Esophagus squamous epithelium (tissue), 5 donors: ENCODE measurements at regions not wholly inside any gene's neighbourhood (a gene's known extent, or its start where the extent isn't known, plus 50 kb on each side); places are given as distances from the start of the nearest gene placed in this dataset.

Source experiments
- DNase-seq: peaks from one replicate; lab custom pipeline; 2025; lab: John Stamatoyannopoulos, UW
- H3K27ac ChIP-seq, 4 donors: fragments of 200-600 bp; sonication (generic); one replicate each; pipeline ENCODE4 v1.5.1; 2016 to 2019; ENCODE audit warnings: mild to moderate bottlenecking in 1 of 4
- H3K27me3 ChIP-seq, 4 donors: fragments of 200-600 bp; sonication (generic); 1 replicate in 3 of 4; 2 replicates in 1 of 4; pipeline versions ENCODE4 v1.5.1 to v1.6.0; 2017 to 2021; ENCODE audit warnings: antibody characterized with exemption in 1 of 4
- H3K36me3 ChIP-seq, 3 donors: fragments of 200-600 bp; sonication (generic); one replicate each; pipeline ENCODE4 v1.5.1; 2016 to 2019
- H3K4me1 ChIP-seq, 3 donors: fragments of 200-600 bp; sonication (generic); one replicate each; pipeline ENCODE4 v1.5.1; 2017 to 2019
- H3K4me3 ChIP-seq, 4 donors: fragments of 200-600 bp; sonication (generic); 1 replicate in 3 of 4; 2 replicates in 1 of 4; pipeline ENCODE4 v1.5.1; 2016 to 2019; ENCODE audit warnings: mild to moderate bottlenecking in 2 of 4, moderate library complexity in 1 of 4
- H3K9me3 ChIP-seq, 3 donors: fragments of 200-600 bp; sonication (generic); one replicate each; pipeline ENCODE4 v1.5.1; 2016 to 2019
- POLR2A ChIP-seq, 4 donors: fragments of 450-650 bp; IDR thresholded peaks; one replicate each; pipeline ENCODE4 v1.6.1; 2017; ENCODE audit warnings: antibody characterized with exemption in 4 of 4, mild to moderate bottlenecking in 4 of 4, moderate library complexity in 3 of 4
- WGBS, 2 donors: methylation state at CpG; one replicate each; pipeline ENCODE4 v1.1.5; 2018; 5-methylcytosine and 5-hydroxymethylcytosine counted together
- intact Hi-C: fragments of 100-400 bp; cut with DNase I; formaldehyde crosslinking; loops from one replicate; pipeline ENCODE4 v1.15.0; 2022
- TF ChIP-seq, protein P1 (sequence below), 6 experiments: fragments of 450-650 bp in 4 of 6; fragments of 200-600 bp in 2 of 6; sonication (generic) in 2 of 6; IDR thresholded peaks; one replicate each; pipeline ENCODE4 v1.5.1; 2016 to 2019; ENCODE audit warnings: antibody characterized with exemption in 6 of 6, mild to moderate bottlenecking in 4 of 6, moderate library complexity in 4 of 6
- donor health status: DM: yes; HTN: yes; CAD: no.

DNA sequence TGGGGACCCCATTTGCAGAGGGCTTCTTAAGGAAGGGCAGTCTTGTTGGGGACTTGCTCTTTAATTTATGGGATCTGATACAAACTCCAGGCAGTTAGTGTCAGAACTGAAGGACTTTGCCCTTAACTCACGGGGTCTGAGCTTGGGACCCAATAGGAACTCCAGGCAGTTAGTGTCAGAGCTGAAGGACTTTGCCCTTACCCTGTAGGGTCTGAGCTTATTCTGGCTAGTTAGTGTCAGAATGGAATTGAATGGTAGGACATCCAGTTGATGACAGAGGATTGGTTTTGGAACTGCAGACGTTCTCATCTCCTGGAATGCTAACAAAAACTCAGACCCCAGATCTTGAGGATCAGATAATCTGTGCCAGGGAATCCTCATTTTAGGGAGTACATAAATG is 256.9 kb upstream of the COPS8 start:
- no peak for DNase-seq
- Histone ChIP-seq H3K36me3 (no peaks in the 10 kb centered on the region), H3K27ac (peak overlapping the region in 2 of 4 donors; percentile 33 to 61), H3K9me3 (no peaks in the 10 kb centered on the region), H3K27me3 (no peaks in the 10 kb centered on the region), H3K4me1 (peaks cover 0 to 68% (median 8%) of the 10 kb centered on the region in 3 donors), H3K4me3 (no peak overlapping the region)
- intact Hi-C loops, result no loop called here
- WGBS, 2 donors, result 81 to 90% methylated on average over 2 of the region's 2 CpGs
- TF ChIP-seq, protein P1, sequence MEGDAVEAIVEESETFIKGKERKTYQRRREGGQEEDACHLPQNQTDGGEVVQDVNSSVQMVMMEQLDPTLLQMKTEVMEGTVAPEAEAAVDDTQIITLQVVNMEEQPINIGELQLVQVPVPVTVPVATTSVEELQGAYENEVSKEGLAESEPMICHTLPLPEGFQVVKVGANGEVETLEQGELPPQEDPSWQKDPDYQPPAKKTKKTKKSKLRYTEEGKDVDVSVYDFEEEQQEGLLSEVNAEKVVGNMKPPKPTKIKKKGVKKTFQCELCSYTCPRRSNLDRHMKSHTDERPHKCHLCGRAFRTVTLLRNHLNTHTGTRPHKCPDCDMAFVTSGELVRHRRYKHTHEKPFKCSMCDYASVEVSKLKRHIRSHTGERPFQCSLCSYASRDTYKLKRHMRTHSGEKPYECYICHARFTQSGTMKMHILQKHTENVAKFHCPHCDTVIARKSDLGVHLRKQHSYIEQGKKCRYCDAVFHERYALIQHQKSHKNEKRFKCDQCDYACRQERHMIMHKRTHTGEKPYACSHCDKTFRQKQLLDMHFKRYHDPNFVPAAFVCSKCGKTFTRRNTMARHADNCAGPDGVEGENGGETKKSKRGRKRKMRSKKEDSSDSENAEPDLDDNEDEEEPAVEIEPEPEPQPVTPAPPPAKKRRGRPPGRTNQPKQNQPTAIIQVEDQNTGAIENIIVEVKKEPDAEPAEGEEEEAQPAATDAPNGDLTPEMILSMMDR (IDR thresholded peaks at IDR 0.05), result no peak
- no peak for TF ChIP-seq POLR2A (IDR thresholded peaks at IDR 0.05)

DNA sequence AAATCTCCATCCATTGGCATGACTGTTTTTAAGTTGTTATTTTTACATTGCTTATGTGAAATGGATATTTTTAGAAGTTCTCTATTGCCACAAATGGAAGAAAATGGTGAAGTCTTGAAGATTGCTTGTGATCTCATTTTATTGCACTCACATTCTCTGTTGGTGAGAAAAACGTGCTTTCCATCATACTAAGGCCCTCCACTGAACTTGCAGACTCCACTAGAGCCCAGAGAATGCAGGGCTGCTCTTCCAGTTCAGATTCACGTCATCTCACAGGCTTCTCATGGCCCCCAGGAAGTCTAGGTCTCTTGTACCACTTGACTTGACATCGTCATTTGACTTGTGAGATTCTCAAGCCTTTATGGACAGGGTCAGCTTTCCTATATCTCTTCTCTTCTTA is 254.8 kb upstream of the COPS8 start:
- H3K27me3 ChIP-seq, result no peaks in the 10 kb centered on the region
- H3K27ac ChIP-seq, result peak overlapping the region in 3 of 4 donors; percentile 7 to 54 (median 18)
- WGBS, 2 donors, result 59 to 87% methylated on average over 3 of the region's 3 CpGs
- no peaks in the 10 kb centered on the region for H3K36me3 ChIP-seq
- H3K4me1 ChIP-seq, result peaks cover 0 to 48% (median 5%) of the 10 kb centered on the region in 3 donors
- no peak for DNase-seq
- H3K4me3 ChIP-seq, result no peak overlapping the region
- TF ChIP-seq, protein P1 (IDR thresholded peaks at IDR 0.05), result no peak
- no peak for TF ChIP-seq POLR2A (IDR thresholded peaks at IDR 0.05)
- intact Hi-C loops, result no loop called here
- no peaks in the 10 kb centered on the region for H3K9me3 ChIP-seq

DNA sequence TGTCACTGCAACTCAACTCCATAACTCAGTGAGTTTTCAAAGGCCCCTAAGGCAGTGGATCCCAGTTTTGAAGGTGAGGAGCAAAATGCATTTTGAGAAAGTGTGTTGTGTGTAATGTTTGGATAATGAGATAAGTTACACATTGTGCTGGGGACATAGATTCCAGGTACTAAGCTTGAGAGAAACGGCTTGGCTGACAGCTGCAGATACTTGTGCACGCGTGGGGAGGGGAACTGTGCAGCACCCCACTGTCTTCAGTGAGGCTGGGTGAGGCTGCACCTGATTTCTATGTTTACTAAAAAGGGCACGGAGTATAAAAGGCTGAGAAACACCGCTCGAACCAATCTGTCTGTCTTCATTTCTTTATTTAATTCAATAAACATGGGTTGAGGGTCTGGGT is 254.0 kb upstream of the COPS8 start:
- Histone ChIP-seq H3K9me3 (no peaks in the 10 kb centered on the region), H3K27me3 (no peaks in the 10 kb centered on the region), H3K27ac (peak overlapping the region in 3 of 4 donors; percentile 7 to 54 (median 18)), H3K36me3 (no peaks in the 10 kb centered on the region), H3K4me3 (no peak overlapping the region), H3K4me1 (peaks cover 0 to 40% (median 5%) of the 10 kb centered on the region in 3 donors)
- 92 to 96% methylated on average over 6 of the region's 6 CpGs for WGBS, 2 donors
- intact Hi-C loops, result no loop called here
- no peak for DNase-seq
- no peak for TF ChIP-seq POLR2A (IDR thresholded peaks at IDR 0.05)
- TF ChIP-seq, protein P1 (IDR thresholded peaks at IDR 0.05), result no peak

DNA sequence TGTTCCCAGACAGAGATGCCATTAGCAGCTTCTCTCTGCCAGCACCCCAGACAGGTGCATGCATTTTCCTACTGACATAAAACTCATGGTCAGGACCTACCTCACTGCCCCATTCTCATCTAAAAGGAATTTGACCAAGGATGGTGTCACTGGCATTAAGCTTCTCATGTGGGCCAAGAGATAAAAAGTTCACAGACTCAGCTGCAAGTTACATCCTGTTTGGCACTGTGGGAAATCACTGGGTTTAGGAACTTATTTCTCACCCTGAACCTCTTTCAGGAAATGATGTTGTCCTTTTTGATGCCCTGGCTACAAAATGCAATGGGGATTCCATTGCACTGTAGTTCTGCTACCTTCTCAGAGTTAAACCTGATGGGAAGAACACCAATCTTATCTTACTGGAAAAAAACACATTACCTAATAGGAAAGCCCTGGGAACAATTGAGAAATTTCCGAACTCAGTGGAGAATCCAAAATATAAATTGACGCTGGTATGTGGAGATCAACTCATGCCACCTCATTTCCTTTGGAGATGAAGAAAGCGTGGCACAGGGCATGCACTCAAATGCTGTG is 252.1 kb upstream of the COPS8 start:
- Histone ChIP-seq H3K36me3 (no peaks in the 10 kb centered on the region), H3K9me3 (no peaks in the 10 kb centered on the region), H3K4me1 (peaks cover 0 to 21% (median 5%) of the 10 kb centered on the region in 3 donors), H3K4me3 (no peak overlapping the region), H3K27ac (peak overlapping the region; percentile 28 to 67 (median 38)), H3K27me3 (no peaks in the 10 kb centered on the region)
- DNase-seq, result no peak
- intact Hi-C loops, result no loop called here
- TF ChIP-seq POLR2A (IDR thresholded peaks at IDR 0.05), result no peak
- TF ChIP-seq, protein P1 (IDR thresholded peaks at IDR 0.05), result no peak
- WGBS, 2 donors, result 74 to 78% methylated on average over 3 of the region's 3 CpGs

DNA sequence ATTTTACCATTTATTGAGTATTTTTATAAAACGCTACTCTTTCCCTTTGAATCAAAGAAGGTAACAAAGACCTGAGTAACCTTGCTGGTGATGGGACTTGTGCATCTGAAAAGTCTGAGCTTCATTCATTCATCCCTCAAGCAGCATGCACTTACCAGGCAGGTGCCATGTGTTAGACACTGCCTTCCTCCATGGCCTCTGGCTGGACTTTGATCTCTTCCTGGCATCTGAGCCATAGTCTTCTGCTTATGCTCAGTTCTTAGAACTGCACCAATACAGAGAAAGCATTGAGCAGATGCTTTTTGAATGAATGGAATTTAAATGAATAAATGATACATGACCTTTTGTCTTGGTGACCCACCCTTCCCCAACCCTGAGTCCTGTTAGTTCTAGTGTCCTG is 251.4 kb upstream of the COPS8 start:
- H3K9me3 ChIP-seq, result no peaks in the 10 kb centered on the region
- peak overlapping the region in 2 of 4 donors; percentile 30 to 67 for H3K27ac ChIP-seq

More for the DNA sequence above, 251.4 kb upstream of the COPS8 start:
- WGBS, 2 donors, result 33 to 76% methylated on average over 1 of the region's 1 CpG
- H3K4me1 ChIP-seq, result peaks cover 0 to 19% (median 5%) of the 10 kb centered on the region in 3 donors
- H3K36me3 ChIP-seq, result no peaks in the 10 kb centered on the region
- no peak for DNase-seq
- no peaks in the 10 kb centered on the region for H3K27me3 ChIP-seq
- intact Hi-C loops, result no loop called here
- no peak for TF ChIP-seq POLR2A (IDR thresholded peaks at IDR 0.05)
- TF ChIP-seq, protein P1 (IDR thresholded peaks at IDR 0.05), result no peak
- no peak overlapping the region for H3K4me3 ChIP-seq
